B cell (primary cell): ENCODE measurements at regions not wholly inside any gene's neighbourhood (a gene's known extent, or its start where the extent isn't known, plus 50 kb on each side); places are given as distances from the start of the nearest gene placed in this dataset.

ENCODE experiments used
- ATAC-seq: fragments of 200-7000 bp; cut with Tn5 transposase; one replicate; pipeline ENCODE4 v1.10.0; 2021; ENCODE audit warnings: low read depth, mild to moderate bottlenecking, moderate number of reproducible peaks, moderate library complexity
- CTCF ChIA-PET: fragments of 350-600 bp; sonication (Branson Sonifier 250); formaldehyde crosslinking; loops from one replicate; lab custom pipeline; 2021; ENCODE audit warnings: antibody characterized with exemption, inconsistent platforms; lab: Charles Lee
- POLR2A ChIA-PET: fragments of 350-600 bp; sonication (Branson Sonifier 250); formaldehyde crosslinking; loops from one replicate; lab custom pipeline; 2021; ENCODE audit warnings: antibody characterized with exemption; lab: Charles Lee
- DNase-seq: peaks from one replicate; pipeline ENCODE4 v3.0.0; 2013
- H2AFZ ChIP-seq: 2 replicates; pipeline ENCODE4 v1.6.1; 2012; ENCODE audit warnings: mild to moderate bottlenecking, low read depth, low read length; ENCODE audit not compliant: insufficient read depth, poor library complexity, severe bottlenecking
- H3K27ac ChIP-seq, 2 donors: 1 replicate in 1 of 2; 2 replicates in 1 of 2; pipeline ENCODE4 v1.5.1; 2012 to 2013; ENCODE audit warnings: low read length in 2 of 2, mild to moderate bottlenecking in 2 of 2, moderate library complexity in 1 of 2
- H3K27me3 ChIP-seq, 4 experiments: fragments of 200-600 bp in 1 of 4; sonication (generic) in 1 of 4; replicated peaks in 1 of 4; 1 replicate in 2 of 4; 2 replicates in 2 of 4; pipeline versions ENCODE4 v1.6.1 to v1.7.0; 2013 to 2016; ENCODE audit warnings: low read length in 3 of 4, mild to moderate bottlenecking in 2 of 4, mixed read lengths in 1 of 4, moderate library complexity in 1 of 4; ENCODE audit not compliant: insufficient read depth in 4 of 4, control insufficient read depth in 3 of 4; ENCODE audit errors: control extremely low read depth in 1 of 4
- H3K36me3 ChIP-seq, 2 experiments: replicated peaks in 1 of 2; 1 replicate in 1 of 2; 2 replicates in 1 of 2; pipeline versions ENCODE4 v1.6.1 to v1.7.1; 2013; ENCODE audit warnings: low read length in 1 of 2; ENCODE audit not compliant: insufficient read depth in 2 of 2, control insufficient read depth in 1 of 2; ENCODE audit errors: control extremely low read depth in 1 of 2, extremely low read depth in 1 of 2
- H3K4me1 ChIP-seq, 2 donors: fragments of 200-600 bp in 1 of 2; sonication (generic) in 1 of 2; 1 replicate in 1 of 2; 2 replicates in 1 of 2; pipeline versions ENCODE4 v1.5.1 to v1.6.1; 2013 to 2017; ENCODE audit warnings: low read length in 2 of 2; ENCODE audit not compliant: control insufficient read depth in 2 of 2, insufficient read depth in 2 of 2
- H3K4me2 ChIP-seq: replicated peaks from 2 replicates; pipeline ENCODE3; 2012; ENCODE audit warnings: mild to moderate bottlenecking, low read depth, low read length; ENCODE audit not compliant: poor library complexity, severe bottlenecking
- H3K4me3 ChIP-seq, 5 experiments: fragments of 200-600 bp in 1 of 5; sonication (generic) in 1 of 5; 1 replicate in 3 of 5; 2 replicates in 2 of 5; pipeline versions ENCODE4 v1.5.1 to v1.7.0; 2011 to 2016; ENCODE audit warnings: low read length in 4 of 5, mild to moderate bottlenecking in 4 of 5, low read depth in 2 of 5, control low read depth in 1 of 5, moderate library complexity in 1 of 5; ENCODE audit not compliant: insufficient read depth in 1 of 5; ENCODE audit errors: control extremely low read depth in 1 of 5, extremely low read depth in 1 of 5
- H3K79me2 ChIP-seq: fragments of 200-600 bp; sonication (generic); one replicate; pipeline ENCODE4 v1.6.0; 2016; ENCODE audit warnings: low read length; ENCODE audit not compliant: control insufficient read depth, insufficient read depth
- H3K9ac ChIP-seq: fragments of 200-600 bp; sonication (generic); 2 replicates; pipeline ENCODE4 v1.6.1; 2017; ENCODE audit warnings: mild to moderate bottlenecking, low read length, moderate library complexity
- H3K9me3 ChIP-seq, 3 donors: one replicate each; pipeline versions ENCODE4 v1.6.1 to v1.7.1; 2013; ENCODE audit warnings: low read length in 2 of 3; ENCODE audit not compliant: control insufficient read depth in 2 of 3, insufficient read depth in 1 of 3; ENCODE audit errors: control extremely low read depth in 1 of 3
- H4K20me1 ChIP-seq: 2 replicates; pipeline ENCODE4 v1.6.0; 2012; ENCODE audit warnings: mild to moderate bottlenecking, low read length; ENCODE audit not compliant: insufficient read depth, control insufficient read depth, poor library complexity, severe bottlenecking
- H3K27ac Mint-ChIP-seq: one replicate; pipeline ENCODE4 v1.8.0; 2021; ENCODE audit warnings: mixed read lengths
- H3K27me3 Mint-ChIP-seq: one replicate; pipeline ENCODE4 v1.8.0; 2021; ENCODE audit warnings: mixed read lengths
- H3K4me1 Mint-ChIP-seq: one replicate; pipeline ENCODE4 v1.8.0; 2021; ENCODE audit warnings: mixed read lengths
- H3K4me3 Mint-ChIP-seq: one replicate; pipeline ENCODE4 v1.8.0; 2021; ENCODE audit warnings: mixed read lengths
- H3K9me3 Mint-ChIP-seq: one replicate; pipeline ENCODE4 v1.8.0; 2022; ENCODE audit warnings: mixed read lengths; ENCODE audit not compliant: insufficient read depth
- CTCF ChIP-seq: fragments of 200-600 bp; IDR thresholded peaks from one replicate; pipeline ENCODE4 v1.8.0; 2022; ENCODE audit warnings: antibody characterized with exemption, mild to moderate bottlenecking
- EZH2 ChIP-seq: IDR thresholded peaks from 2 replicates; pipeline ENCODE4 v1.6.1; 2012; ENCODE audit warnings: borderline replicate concordance, low read depth, mild to moderate bottlenecking, moderate library complexity, low read length; ENCODE audit not compliant: insufficient read depth, poor library complexity, severe bottlenecking
- WGBS: methylation state at CpG from one replicate; pipeline ENCODE4 v1.1.5; 2013; ENCODE audit warnings: missing lambda C conversion rate; ENCODE audit not compliant: insufficient coverage; 5-methylcytosine and 5-hydroxymethylcytosine counted together
- intact Hi-C: fragments of 100-400 bp; cut with micrococcal nuclease; formaldehyde crosslinking; loops from one replicate; pipeline ENCODE4 v1.10.0; 2022

DNA sequence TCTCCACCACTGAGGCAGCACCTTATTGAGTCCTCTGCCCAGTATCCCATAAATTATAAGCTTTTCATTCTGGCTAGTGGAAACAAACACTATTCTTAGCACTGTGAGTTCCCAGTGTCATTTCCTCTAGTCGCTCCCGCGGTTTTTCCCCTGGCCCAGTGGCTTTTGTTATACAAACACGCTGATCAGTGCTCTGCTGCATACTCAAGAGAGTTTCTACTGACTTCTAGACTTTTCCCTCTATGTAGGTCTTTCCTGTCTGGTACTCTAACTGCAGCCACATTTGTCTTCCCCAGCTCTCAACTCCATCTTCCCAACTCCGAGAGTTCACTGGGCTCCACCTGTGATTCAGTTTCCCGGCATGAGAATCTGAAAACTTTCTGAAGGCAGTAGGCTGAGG lies 556.6 kb upstream of the SALL1 start:
- H4K20me1 ChIP-seq = no peaks in the 10 kb centered on the region
- H3K27me3 Mint-ChIP-seq = no peaks in the 10 kb centered on the region
- H3K4me1 Mint-ChIP-seq = no peaks in the 10 kb centered on the region
- peaks cover 0 to 9% (median 0%) of the 10 kb centered on the region in 3 donors for H3K9me3 ChIP-seq
- intact Hi-C loops = no loop called here
- ChIA-PET CTCF (no interaction called here), POLR2A (no interaction called here)
- ATAC-seq (no peak), DNase-seq (no peak)
- H3K4me3 Mint-ChIP-seq = no peak overlapping the region
- no peaks in the 10 kb centered on the region for H3K4me1 ChIP-seq
- TF ChIP-seq EZH2 (no peak), CTCF (no peak)
- no peak overlapping the region for H2AFZ ChIP-seq
- 27% methylated on average over 5 of the region's 6 CpGs for WGBS
- no peaks in the 10 kb centered on the region for H3K36me3 ChIP-seq
- no peaks in the 10 kb centered on the region for H3K27me3 ChIP-seq
- no peak overlapping the region for H3K4me2 ChIP-seq
- H3K9me3 Mint-ChIP-seq = peaks cover 4% of the 10 kb centered on the region
- no peaks in the 10 kb centered on the region for H3K79me2 ChIP-seq
- no peak overlapping the region for H3K27ac Mint-ChIP-seq
- no peak overlapping the region for H3K27ac ChIP-seq
- H3K4me3 ChIP-seq = no peak overlapping the region
- no peak overlapping the region for H3K9ac ChIP-seq

GRCh38 chr16:51705142-51705541 lies 554.1 kb upstream of the SALL1 start:
- Mint-ChIP-seq H3K9me3 (peaks cover 4% of the 10 kb centered on the region), H3K4me1 (no peaks in the 10 kb centered on the region), H3K27me3 (no peaks in the 10 kb centered on the region), H3K27ac (no peak overlapping the region), H3K4me3 (no peak overlapping the region)
- Histone ChIP-seq H3K9ac (no peak overlapping the region), H3K4me1 (no peaks in the 10 kb centered on the region), H2AFZ (no peak overlapping the region), H3K9me3 (peaks cover 0 to 2% (median 0%) of the 10 kb centered on the region in 3 donors), H3K4me3 (no peak overlapping the region), H4K20me1 (no peaks in the 10 kb centered on the region), H3K27ac (no peak overlapping the region), H3K79me2 (no peaks in the 10 kb centered on the region), H3K36me3 (no peaks in the 10 kb centered on the region), H3K4me2 (no peak overlapping the region), H3K27me3 (no peaks in the 10 kb centered on the region)
- ChIA-PET POLR2A (no interaction called here), CTCF (no interaction called here)
- intact Hi-C loops = no loop called here
- TF ChIP-seq EZH2 (no peak), CTCF (no peak)
- no peak for DNase-seq
- no peak for ATAC-seq
